CD14-positive monocyte (primary cell): ENCODE measurements at regions not wholly inside any gene's neighbourhood (a gene's known extent, or its start where the extent isn't known, plus 50 kb on each side); places are given as distances from the start of the nearest gene placed in this dataset.

Experiments
- DNase-seq, 3 donors: peaks; one replicate each; pipeline ENCODE4 v3.0.0-alpha.2; 2011 to 2022
- H2AFZ ChIP-seq: 2 replicates; pipeline ENCODE4 v1.6.0; 2012; ENCODE audit warnings: mild to moderate bottlenecking, low read depth, low read length, inconsistent platforms; ENCODE audit not compliant: insufficient read depth, poor library complexity, severe bottlenecking
- H3K27ac ChIP-seq, 2 donors: 1 replicate in 1 of 2; 2 replicates in 1 of 2; pipeline ENCODE4 v1.5.1; 2012 to 2013; ENCODE audit warnings: low read length in 2 of 2, control low read depth in 1 of 2, inconsistent platforms in 1 of 2, low read depth in 1 of 2, mild to moderate bottlenecking in 1 of 2
- H3K27me3 ChIP-seq, 2 donors: one replicate each; pipeline versions ENCODE4 v1.6.0 to v1.6.1; 2011 to 2013; ENCODE audit warnings: low read length in 2 of 2; ENCODE audit not compliant: control insufficient read depth in 2 of 2, insufficient read depth in 2 of 2
- H3K36me3 ChIP-seq, 2 donors: replicated peaks in 1 of 2; 1 replicate in 1 of 2; 2 replicates in 1 of 2; pipeline versions ENCODE4 v1.5.1 to v1.6.1; 2012 to 2013; ENCODE audit warnings: low read length in 2 of 2, control low read depth in 1 of 2, inconsistent platforms in 1 of 2, mild to moderate bottlenecking in 1 of 2; ENCODE audit not compliant: insufficient read depth in 2 of 2, control insufficient read depth in 1 of 2
- H3K4me1 ChIP-seq, 2 donors: 1 replicate in 1 of 2; 2 replicates in 1 of 2; pipeline versions ENCODE4 v1.5.1 to v1.6.1; 2012 to 2013; ENCODE audit warnings: low read length in 2 of 2, control low read depth in 1 of 2, inconsistent platforms in 1 of 2, mild to moderate bottlenecking in 1 of 2, moderate library complexity in 1 of 2; ENCODE audit not compliant: insufficient read depth in 2 of 2, control insufficient read depth in 1 of 2
- H3K4me2 ChIP-seq: replicated peaks from 2 replicates; pipeline ENCODE3; 2012; ENCODE audit warnings: low read length, moderate library complexity, mild to moderate bottlenecking; ENCODE audit not compliant: poor library complexity, severe bottlenecking; ENCODE audit errors: extremely low read depth
- H3K4me3 ChIP-seq, 3 experiments: fragments of 200-600 bp in 1 of 3; sonication (generic) in 1 of 3; replicated peaks in 1 of 3; 1 replicate in 2 of 3; 2 replicates in 1 of 3; pipeline ENCODE4 v1.5.1; 2011 to 2013; ENCODE audit warnings: low read length in 3 of 3, mild to moderate bottlenecking in 3 of 3, control low read depth in 2 of 3, low read depth in 2 of 3, inconsistent platforms in 1 of 3, moderate library complexity in 1 of 3
- H3K79me2 ChIP-seq: 2 replicates; pipeline ENCODE4 v1.6.0; 2012; ENCODE audit warnings: mild to moderate bottlenecking, control low read depth, inconsistent platforms, low read length, moderate library complexity; ENCODE audit not compliant: insufficient read depth
- H3K9ac ChIP-seq: 2 replicates; pipeline ENCODE4 v1.6.0; 2017; ENCODE audit warnings: low read length, mild to moderate bottlenecking; ENCODE audit not compliant: insufficient read depth, poor library complexity, severe bottlenecking
- H3K9me3 ChIP-seq, 2 donors: replicated peaks in 1 of 2; 1 replicate in 1 of 2; 2 replicates in 1 of 2; pipeline versions ENCODE4 v1.5.1 to v1.6.1; 2012 to 2013; ENCODE audit warnings: low read length in 2 of 2, control low read depth in 1 of 2; ENCODE audit not compliant: control insufficient read depth in 1 of 2, insufficient read depth in 1 of 2
- H4K20me1 ChIP-seq: 2 replicates; pipeline ENCODE4 v1.6.0; 2012; ENCODE audit warnings: mild to moderate bottlenecking, low read length, control low read depth, moderate library complexity; ENCODE audit not compliant: insufficient read depth
- H3K27ac Mint-ChIP-seq, 7 donors: one replicate each; pipeline ENCODE4 v1.8.0; 2020; ENCODE audit warnings: mild to moderate bottlenecking in 7 of 7, mixed read lengths in 7 of 7, moderate library complexity in 6 of 7, inconsistent platforms in 2 of 7
- H3K27me3 Mint-ChIP-seq, 3 donors: one replicate each; pipeline ENCODE4 v1.8.0; 2021 to 2022; ENCODE audit warnings: low read depth in 3 of 3, mild to moderate bottlenecking in 3 of 3, mixed read lengths in 3 of 3, moderate library complexity in 3 of 3, inconsistent platforms in 1 of 3
- H3K36me3 Mint-ChIP-seq, 2 donors: one replicate each; pipeline ENCODE4 v1.8.0; 2020; ENCODE audit warnings: mixed read lengths in 2 of 2, inconsistent platforms in 1 of 2, mild to moderate bottlenecking in 1 of 2
- H3K4me1 Mint-ChIP-seq: one replicate; pipeline ENCODE4 v1.8.0; 2020; ENCODE audit warnings: mild to moderate bottlenecking, mixed read lengths
- H3K4me3 Mint-ChIP-seq, 2 donors: one replicate each; pipeline ENCODE4 v1.8.0; 2020; ENCODE audit warnings: mild to moderate bottlenecking in 2 of 2, mixed read lengths in 2 of 2, moderate library complexity in 1 of 2
- H3K9me3 Mint-ChIP-seq, 7 donors: one replicate each; pipeline ENCODE4 v1.8.0; 2020 to 2022; ENCODE audit warnings: mixed read lengths in 7 of 7, mild to moderate bottlenecking in 6 of 7, moderate library complexity in 6 of 7, inconsistent platforms in 2 of 7
- CTCF ChIP-seq: fragments of 200-600 bp; IDR thresholded peaks from one replicate; pipeline ENCODE4 v1.8.0; 2022; ENCODE audit warnings: antibody characterized with exemption, mild to moderate bottlenecking
- WGBS: methylation state at CpG from one replicate; pipeline ENCODE4 v1.1.5; 2013; ENCODE audit warnings: missing lambda C conversion rate; ENCODE audit not compliant: insufficient coverage; 5-methylcytosine and 5-hydroxymethylcytosine counted together
- intact Hi-C, 2 donors: fragments of 100-400 bp; cut with micrococcal nuclease; formaldehyde crosslinking; loops; one replicate each; pipeline versions ENCODE4 v1.15.0 to v1.15.1; 2023

GRCh38 chr13:22080832-22081231 is 410.0 kb downstream of the FGF9 start:
- H3K27ac ChIP-seq: no peak overlapping the region
- DNase-seq: no peak
- peaks cover 0 to 6% (median 2%) of the 10 kb centered on the region in 3 donors for H3K27me3 Mint-ChIP-seq
- TF ChIP-seq CTCF: no peak
- no peak overlapping the region for H3K4me3 Mint-ChIP-seq
- no CpG with 5 or more reads among the region's 2 CpGs for WGBS
- H3K36me3 Mint-ChIP-seq: no peaks in the 10 kb centered on the region
- H3K4me1 Mint-ChIP-seq: no peaks in the 10 kb centered on the region
- H2AFZ ChIP-seq: no peak overlapping the region
- no peak overlapping the region for H3K27ac Mint-ChIP-seq
- intact Hi-C loops: no loop called here
- no peaks in the 10 kb centered on the region for H3K9me3 ChIP-seq
- H3K9me3 Mint-ChIP-seq: peaks cover 0 to 11% (median 5%) of the 10 kb centered on the region in 7 donors
- H3K36me3 ChIP-seq: no peaks in the 10 kb centered on the region
- no peaks in the 10 kb centered on the region for H4K20me1 ChIP-seq
- H3K9ac ChIP-seq: no peak overlapping the region
- H3K79me2 ChIP-seq: no peaks in the 10 kb centered on the region
- no peak overlapping the region for H3K4me3 ChIP-seq
- H3K4me1 ChIP-seq: no peaks in the 10 kb centered on the region
- no peak overlapping the region for H3K4me2 ChIP-seq
- no peaks in the 10 kb centered on the region for H3K27me3 ChIP-seq

DNA sequence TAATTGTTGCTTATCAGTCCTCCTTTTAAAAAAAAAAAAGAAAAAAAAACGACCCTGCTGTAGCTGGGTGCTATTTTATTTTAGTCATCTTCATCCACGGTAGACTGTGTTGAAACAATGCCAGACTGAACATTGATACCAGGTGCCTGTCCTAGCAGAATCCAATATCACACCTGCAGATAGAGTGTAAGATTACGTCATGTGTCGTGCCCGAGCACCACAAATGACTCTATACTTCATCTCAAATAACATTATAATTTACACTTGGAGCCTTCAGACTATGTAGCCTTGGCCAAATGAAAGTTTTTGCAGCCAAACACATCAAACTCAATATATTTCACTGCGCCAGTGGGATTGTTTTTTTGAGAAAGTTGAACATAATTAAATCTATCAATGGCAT is 410.6 kb downstream of the FGF9 start:
- Histone ChIP-seq H3K36me3 (no peaks in the 10 kb centered on the region), H3K27me3 (no peaks in the 10 kb centered on the region), H3K4me3 (no peak overlapping the region), H3K9me3 (no peaks in the 10 kb centered on the region), H3K9ac (no peak overlapping the region), H3K4me1 (no peaks in the 10 kb centered on the region), H3K79me2 (no peaks in the 10 kb centered on the region), H4K20me1 (no peaks in the 10 kb centered on the region), H3K4me2 (no peak overlapping the region), H2AFZ (no peak overlapping the region), H3K27ac (no peak overlapping the region)
- H3K36me3 Mint-ChIP-seq: no peaks in the 10 kb centered on the region
- H3K4me3 Mint-ChIP-seq: no peak overlapping the region
- intact Hi-C loops: no loop called here
- no CpG with 5 or more reads among the region's 6 CpGs for WGBS
- peaks cover 0 to 6% (median 2%) of the 10 kb centered on the region in 3 donors for H3K27me3 Mint-ChIP-seq
- no peak overlapping the region for H3K27ac Mint-ChIP-seq
- H3K4me1 Mint-ChIP-seq: no peaks in the 10 kb centered on the region
- TF ChIP-seq CTCF: no peak
- DNase-seq: no peak
- peaks cover 0 to 10% (median 3%) of the 10 kb centered on the region in 7 donors for H3K9me3 Mint-ChIP-seq
